ENCODE measurements at regions not wholly inside any gene's neighbourhood (a gene's known extent, or its start where the extent isn't known, plus 50 kb on each side); places are given as distances from the start of the nearest gene placed in this dataset.

- TF ChIP-seq, protein P1, sequence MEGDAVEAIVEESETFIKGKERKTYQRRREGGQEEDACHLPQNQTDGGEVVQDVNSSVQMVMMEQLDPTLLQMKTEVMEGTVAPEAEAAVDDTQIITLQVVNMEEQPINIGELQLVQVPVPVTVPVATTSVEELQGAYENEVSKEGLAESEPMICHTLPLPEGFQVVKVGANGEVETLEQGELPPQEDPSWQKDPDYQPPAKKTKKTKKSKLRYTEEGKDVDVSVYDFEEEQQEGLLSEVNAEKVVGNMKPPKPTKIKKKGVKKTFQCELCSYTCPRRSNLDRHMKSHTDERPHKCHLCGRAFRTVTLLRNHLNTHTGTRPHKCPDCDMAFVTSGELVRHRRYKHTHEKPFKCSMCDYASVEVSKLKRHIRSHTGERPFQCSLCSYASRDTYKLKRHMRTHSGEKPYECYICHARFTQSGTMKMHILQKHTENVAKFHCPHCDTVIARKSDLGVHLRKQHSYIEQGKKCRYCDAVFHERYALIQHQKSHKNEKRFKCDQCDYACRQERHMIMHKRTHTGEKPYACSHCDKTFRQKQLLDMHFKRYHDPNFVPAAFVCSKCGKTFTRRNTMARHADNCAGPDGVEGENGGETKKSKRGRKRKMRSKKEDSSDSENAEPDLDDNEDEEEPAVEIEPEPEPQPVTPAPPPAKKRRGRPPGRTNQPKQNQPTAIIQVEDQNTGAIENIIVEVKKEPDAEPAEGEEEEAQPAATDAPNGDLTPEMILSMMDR (conservative IDR thresholded peaks at IDR 0.05; ENCODE audit: low read depth, low read length), result no peak
- no peak overlapping the region for H3K4me3 ChIP-seq (ENCODE audit: low read depth, low read length)
- DNase-seq (ENCODE audit: low read depth), result no peak
These were observed 133.8 kb downstream of the PDCD6IP start for GRCh38 chr3:33932010-33932764.

- no peak for DNase-seq (ENCODE audit: low read depth)
- no peak overlapping the region for H3K4me3 ChIP-seq (ENCODE audit: low read depth, low read length)
- TF ChIP-seq, protein P1 (conservative IDR thresholded peaks at IDR 0.05; ENCODE audit: low read depth, low read length), result no peak
These were observed 137.9 kb downstream of the PDCD6IP start for GRCh38 chr3:33936171-33936920.

- TF ChIP-seq, protein P1 (conservative IDR thresholded peaks at IDR 0.05; ENCODE audit: low read depth, low read length), result no peak
- no peak for DNase-seq (ENCODE audit: low read depth)
- no peak overlapping the region for H3K4me3 ChIP-seq (ENCODE audit: low read depth, low read length)
These were observed 138.6 kb downstream of the PDCD6IP start for GRCh38 chr3:33936921-33937525.

DNA sequence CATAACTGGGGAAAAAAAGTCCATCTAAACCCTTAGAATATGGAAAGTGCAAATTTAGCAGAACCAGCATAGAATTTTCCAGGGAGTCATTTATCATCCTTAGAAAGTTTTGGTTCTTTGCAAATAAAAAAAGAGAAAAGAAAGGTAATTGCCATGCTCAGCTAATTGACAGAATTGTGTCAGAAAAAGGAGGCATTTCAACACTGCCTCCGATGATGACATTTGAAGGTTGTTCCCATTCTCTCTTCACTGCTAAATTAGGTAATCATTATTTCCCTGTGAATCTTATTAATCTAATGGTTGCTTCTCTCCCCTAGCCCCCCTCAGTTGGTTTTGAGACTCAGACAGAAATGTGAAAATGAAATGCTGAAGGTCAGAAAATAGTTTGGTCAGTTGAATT, 139.2 kb downstream of the PDCD6IP start:
- no peak overlapping the region for H3K4me3 ChIP-seq (ENCODE audit: low read depth, low read length)
- DNase-seq (ENCODE audit: low read depth), result no peak
- TF ChIP-seq, protein P1 (conservative IDR thresholded peaks at IDR 0.05; ENCODE audit: low read depth, low read length), result no peak

DNA sequence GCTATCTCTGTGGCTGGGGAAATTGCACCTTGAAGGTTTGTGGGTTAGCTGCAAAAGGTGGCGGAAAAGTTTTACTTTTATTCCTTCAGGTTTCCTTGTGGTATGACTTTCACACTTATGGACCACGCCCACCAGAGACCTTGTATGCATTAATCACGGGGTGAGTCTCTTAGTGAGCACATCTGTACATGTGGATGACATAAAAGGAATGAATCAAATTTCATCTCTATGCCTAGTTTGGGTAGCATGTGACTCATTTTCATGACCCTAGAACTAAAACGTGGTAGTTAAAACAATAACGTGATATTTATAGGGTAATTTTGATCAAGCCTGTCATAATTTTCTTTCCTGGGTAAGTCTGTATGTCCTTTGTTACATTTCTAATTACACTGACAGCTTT, 141.7 kb downstream of the PDCD6IP start:
- peak; percentile 31 for DNase-seq (ENCODE audit: low read depth)
- H3K4me3 ChIP-seq (ENCODE audit: low read depth, low read length), result no peak overlapping the region
- TF ChIP-seq, protein P1 (conservative IDR thresholded peaks at IDR 0.05; ENCODE audit: low read depth, low read length), result no peak

GRCh38 chr3:33940736-33941135, 142.3 kb downstream of the PDCD6IP start:
- TF ChIP-seq, protein P1 (conservative IDR thresholded peaks at IDR 0.05; ENCODE audit: low read depth, low read length), result no peak
- peak; percentile 17 for DNase-seq (ENCODE audit: low read depth)
- H3K4me3 ChIP-seq (ENCODE audit: low read depth, low read length), result no peak overlapping the region

Data from choroid plexus epithelial cell (primary cell).